GM19397 (cell line): ENCODE measurements at regions not wholly inside any gene's neighbourhood (a gene's known extent, or its start where the extent isn't known, plus 50 kb on each side); places are given as distances from the start of the nearest gene placed in this dataset.
"Not testable (repeated sequence)": the region's sequence is repeated elsewhere in the genome, so short reads cannot be mapped to it uniquely, and the experiment has no call there.

Experiments used
- ATAC-seq: cut with Tn5 transposase; IDR thresholded peaks from one replicate; pipeline ENCODE4 v1.9.1; 2021; ENCODE audit warnings: mild to moderate bottlenecking, moderate library complexity; ENCODE audit not compliant: unreplicated experiment

GRCh38 chr1:148679050-148679786 lies 69.4 kb upstream of the NUDT4B start:
- not testable (repeated sequence) for ATAC-seq

- peak; percentile 58 for ATAC-seq
Observed at GRCh38 chr1:148679787-148680326, 68.7 kb upstream of the NUDT4B start.

- ATAC-seq: not testable (repeated sequence)
Observed at GRCh38 chr1:148686735-148687134, 61.8 kb upstream of the NUDT4B start.

- ATAC-seq: not testable (repeated sequence)
Observed at GRCh38 chr1:148687376-148687775, 61.2 kb upstream of the NUDT4B start.
